GM23338 (cell line): ENCODE measurements at regions not wholly inside any gene's neighbourhood (a gene's known extent, or its start where the extent isn't known, plus 50 kb on each side); places are given as distances from the start of the nearest gene placed in this dataset.

Experiments used
- EZH2 ChIP-seq: fragments of 200-600 bp; sonication (generic); IDR thresholded peaks from one replicate; pipeline ENCODE4 v1.8.0; 2017; ENCODE audit warnings: antibody characterized with exemption, mild to moderate bottlenecking, low read depth; ENCODE audit not compliant: unreplicated experiment
- EZH2phosphoT487 ChIP-seq: fragments of 200-600 bp; sonication (generic); IDR thresholded peaks from one replicate; pipeline ENCODE4 v1.8.1; 2018; ENCODE audit warnings: antibody characterized with exemption; ENCODE audit not compliant: unreplicated experiment
- JUNB ChIP-seq: IDR thresholded peaks from one replicate; pipeline ENCODE4 v1.6.1; 2016; ENCODE audit warnings: antibody characterized with exemption; ENCODE audit not compliant: unreplicated experiment
- NANOG ChIP-seq: IDR thresholded peaks from 2 replicates; pipeline ENCODE4 v1.6.1; 2016; ENCODE audit warnings: antibody characterized with exemption, borderline replicate concordance
- POLR2AphosphoS5 ChIP-seq: IDR thresholded peaks from 2 replicates; pipeline ENCODE4 v1.6.1; 2016; ENCODE audit warnings: antibody characterized with exemption, low read depth
- REST ChIP-seq: IDR thresholded peaks from one replicate; pipeline ENCODE4 v1.6.1; 2018; ENCODE audit warnings: antibody characterized with exemption; ENCODE audit not compliant: unreplicated experiment
- TF ChIP-seq, protein P1 (sequence below), 2 experiments: fragments of 200-600 bp in 1 of 2; sonication (generic) in 1 of 2; conservative IDR thresholded peaks; 2 replicates each; pipeline versions ENCODE4 v1.5.1 to v1.6.1; 2016 to 2017; ENCODE audit warnings: antibody characterized with exemption in 2 of 2, low read depth in 2 of 2, mild to moderate bottlenecking in 2 of 2, moderate library complexity in 1 of 2

DNA sequence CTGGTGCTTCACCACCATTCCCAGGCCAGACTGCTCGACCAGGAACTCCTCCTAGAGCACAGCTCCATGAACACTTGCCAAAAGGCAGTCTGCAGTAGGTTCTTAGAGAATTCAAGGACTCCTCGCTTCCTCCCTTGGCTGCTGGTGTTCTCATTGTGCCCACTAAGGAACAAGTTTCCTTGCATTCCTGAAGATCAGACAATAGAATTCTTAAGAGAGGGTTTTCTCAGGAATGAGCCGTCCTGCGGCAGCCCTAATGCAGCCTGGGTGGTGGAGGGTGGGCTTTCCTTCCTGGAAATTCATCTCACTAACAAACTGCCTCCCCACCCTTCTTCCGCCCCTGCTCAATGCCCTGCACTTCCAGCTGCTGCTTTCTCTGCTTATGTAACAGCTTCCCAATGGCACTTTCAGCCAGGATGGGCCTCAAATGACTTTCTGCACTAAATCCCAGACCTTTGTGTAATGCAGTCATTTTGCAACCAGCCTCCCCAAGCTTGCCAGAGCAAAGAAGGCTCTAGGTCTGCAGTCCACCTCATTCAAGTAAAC is 287.9 kb downstream of the PLPP3 start:
- TF ChIP-seq EZH2 (no peak), POLR2AphosphoS5 (no peak), REST (no peak), NANOG (no peak), JUNB (no peak), EZH2phosphoT487 (no peak)
- TF ChIP-seq, protein P1, sequence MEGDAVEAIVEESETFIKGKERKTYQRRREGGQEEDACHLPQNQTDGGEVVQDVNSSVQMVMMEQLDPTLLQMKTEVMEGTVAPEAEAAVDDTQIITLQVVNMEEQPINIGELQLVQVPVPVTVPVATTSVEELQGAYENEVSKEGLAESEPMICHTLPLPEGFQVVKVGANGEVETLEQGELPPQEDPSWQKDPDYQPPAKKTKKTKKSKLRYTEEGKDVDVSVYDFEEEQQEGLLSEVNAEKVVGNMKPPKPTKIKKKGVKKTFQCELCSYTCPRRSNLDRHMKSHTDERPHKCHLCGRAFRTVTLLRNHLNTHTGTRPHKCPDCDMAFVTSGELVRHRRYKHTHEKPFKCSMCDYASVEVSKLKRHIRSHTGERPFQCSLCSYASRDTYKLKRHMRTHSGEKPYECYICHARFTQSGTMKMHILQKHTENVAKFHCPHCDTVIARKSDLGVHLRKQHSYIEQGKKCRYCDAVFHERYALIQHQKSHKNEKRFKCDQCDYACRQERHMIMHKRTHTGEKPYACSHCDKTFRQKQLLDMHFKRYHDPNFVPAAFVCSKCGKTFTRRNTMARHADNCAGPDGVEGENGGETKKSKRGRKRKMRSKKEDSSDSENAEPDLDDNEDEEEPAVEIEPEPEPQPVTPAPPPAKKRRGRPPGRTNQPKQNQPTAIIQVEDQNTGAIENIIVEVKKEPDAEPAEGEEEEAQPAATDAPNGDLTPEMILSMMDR (conservative IDR thresholded peaks at IDR 0.05; ENCODE audit: low read depth in 2 of 2), result no peak
